Endodermal cell (in vitro differentiated cells): ENCODE measurements at regions not wholly inside any gene's neighbourhood (a gene's known extent, or its start where the extent isn't known, plus 50 kb on each side); places are given as distances from the start of the nearest gene placed in this dataset.
"Not testable (repeated sequence)": the region's sequence is repeated elsewhere in the genome, so short reads cannot be mapped to it uniquely, and the experiment has no call there.

Experiments
- DNase-seq: peaks from one replicate; pipeline ENCODE4 v3.0.0-alpha.2; 2017
- H3K27ac ChIP-seq: 2 replicates; pipeline ENCODE4 v1.5.1; 2013; ENCODE audit warnings: mild to moderate bottlenecking, low read depth, low read length, moderate library complexity
- H3K27me3 ChIP-seq: 2 replicates; pipeline ENCODE4 v1.6.1; 2013; ENCODE audit warnings: mild to moderate bottlenecking, low read length, moderate library complexity; ENCODE audit not compliant: insufficient read depth, control insufficient read depth, poor library complexity, severe bottlenecking
- H3K36me3 ChIP-seq: 2 replicates; pipeline ENCODE4 v1.7.0; 2013; ENCODE audit warnings: mild to moderate bottlenecking, low read length, moderate library complexity; ENCODE audit not compliant: control insufficient read depth, insufficient read depth
- H3K4me1 ChIP-seq: one replicate; pipeline ENCODE4 v1.7.0; 2013; ENCODE audit warnings: low read length; ENCODE audit not compliant: control insufficient read depth, insufficient read depth
- H3K4me3 ChIP-seq: 2 replicates; pipeline ENCODE4 v1.5.1; 2013; ENCODE audit warnings: mild to moderate bottlenecking, low read length, moderate library complexity
- H3K9ac ChIP-seq: 2 replicates; pipeline ENCODE4 v1.6.1; 2013; ENCODE audit warnings: mild to moderate bottlenecking, low read length, moderate library complexity; ENCODE audit not compliant: poor library complexity, severe bottlenecking; ENCODE audit errors: extremely low read depth
- H3K9me3 ChIP-seq: 2 replicates; pipeline ENCODE4 v1.6.1; 2013; ENCODE audit warnings: mild to moderate bottlenecking, low read length, moderate library complexity; ENCODE audit not compliant: control insufficient read depth
- H3K27ac Mint-ChIP-seq: 2 replicates; pipeline ENCODE4 v1.8.0; 2020; ENCODE audit warnings: mixed read lengths
- H3K27me3 Mint-ChIP-seq: 2 replicates; pipeline ENCODE4 v1.8.0; 2021; ENCODE audit warnings: mild to moderate bottlenecking, mixed read lengths; ENCODE audit not compliant: insufficient read depth
- H3K36me3 Mint-ChIP-seq: 2 replicates; pipeline ENCODE4 v1.8.0; 2020; ENCODE audit warnings: low read depth, mixed read lengths
- H3K4me1 Mint-ChIP-seq: 2 replicates; pipeline ENCODE4 v1.8.0; 2020; ENCODE audit warnings: mixed read lengths
- H3K4me3 Mint-ChIP-seq: 2 replicates; pipeline ENCODE4 v1.8.0; 2020; ENCODE audit warnings: mild to moderate bottlenecking, moderate library complexity, mixed read lengths
- H3K9me3 Mint-ChIP-seq: 2 replicates; pipeline ENCODE4 v1.8.0; 2020; ENCODE audit warnings: mild to moderate bottlenecking, mixed read lengths
- WGBS, 2 experiments: methylation state at CpG; one replicate each; pipeline versions ENCODE4 v1.1.5 to v1.1.7; 2013; ENCODE audit warnings: missing lambda C conversion rate in 2 of 2, mixed read lengths in 1 of 2; ENCODE audit not compliant: insufficient coverage in 1 of 2, insufficient read length in 1 of 2; 5-methylcytosine and 5-hydroxymethylcytosine counted together
- TF ChIP-seq, protein P1 (sequence below): fragments of 200-600 bp; sonication (generic); conservative IDR thresholded peaks from 2 replicates; pipeline ENCODE4 v1.5.0; 2021; ENCODE audit warnings: antibody characterized with exemption, mild to moderate bottlenecking

- Mint-ChIP-seq H3K9me3 (no peaks in the 10 kb centered on the region), H3K4me1 (no peaks in the 10 kb centered on the region), H3K36me3 (no peaks in the 10 kb centered on the region), H3K4me3 (no peak overlapping the region), H3K27me3 (peaks cover 12% of the 10 kb centered on the region), H3K27ac (no peak overlapping the region)
- H3K27me3 ChIP-seq: peaks cover 29% of the 10 kb centered on the region
- no peak for DNase-seq
- TF ChIP-seq, protein P1, sequence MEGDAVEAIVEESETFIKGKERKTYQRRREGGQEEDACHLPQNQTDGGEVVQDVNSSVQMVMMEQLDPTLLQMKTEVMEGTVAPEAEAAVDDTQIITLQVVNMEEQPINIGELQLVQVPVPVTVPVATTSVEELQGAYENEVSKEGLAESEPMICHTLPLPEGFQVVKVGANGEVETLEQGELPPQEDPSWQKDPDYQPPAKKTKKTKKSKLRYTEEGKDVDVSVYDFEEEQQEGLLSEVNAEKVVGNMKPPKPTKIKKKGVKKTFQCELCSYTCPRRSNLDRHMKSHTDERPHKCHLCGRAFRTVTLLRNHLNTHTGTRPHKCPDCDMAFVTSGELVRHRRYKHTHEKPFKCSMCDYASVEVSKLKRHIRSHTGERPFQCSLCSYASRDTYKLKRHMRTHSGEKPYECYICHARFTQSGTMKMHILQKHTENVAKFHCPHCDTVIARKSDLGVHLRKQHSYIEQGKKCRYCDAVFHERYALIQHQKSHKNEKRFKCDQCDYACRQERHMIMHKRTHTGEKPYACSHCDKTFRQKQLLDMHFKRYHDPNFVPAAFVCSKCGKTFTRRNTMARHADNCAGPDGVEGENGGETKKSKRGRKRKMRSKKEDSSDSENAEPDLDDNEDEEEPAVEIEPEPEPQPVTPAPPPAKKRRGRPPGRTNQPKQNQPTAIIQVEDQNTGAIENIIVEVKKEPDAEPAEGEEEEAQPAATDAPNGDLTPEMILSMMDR: no peak
- no peak overlapping the region for H3K27ac ChIP-seq
- H3K4me3 ChIP-seq: no peak overlapping the region
- H3K4me1 ChIP-seq: no peaks in the 10 kb centered on the region
- no peaks in the 10 kb centered on the region for H3K9me3 ChIP-seq
- H3K9ac ChIP-seq: no peak overlapping the region
- no peaks in the 10 kb centered on the region for H3K36me3 ChIP-seq
- WGBS, 2 experiments: 94 to 100% methylated on average over 1 of the region's 3 CpGs
Measured at GRCh38 chr13:65112531-65112941, 2117.6 kb downstream of the PCDH9 start.

GRCh38 chr13:65112123-65112522 lies 2118.0 kb downstream of the PCDH9 start:
- Histone ChIP-seq H3K4me3 (no peak overlapping the region), H3K27ac (no peak overlapping the region), H3K9ac (no peak overlapping the region), H3K4me1 (no peaks in the 10 kb centered on the region), H3K27me3 (peaks cover 29% of the 10 kb centered on the region), H3K9me3 (no peaks in the 10 kb centered on the region), H3K36me3 (no peaks in the 10 kb centered on the region)
- no peaks in the 10 kb centered on the region for H3K4me1 Mint-ChIP-seq
- H3K4me3 Mint-ChIP-seq: no peak overlapping the region
- no peak for DNase-seq
- peaks cover under 1% of the 10 kb centered on the region for H3K9me3 Mint-ChIP-seq
- TF ChIP-seq, protein P1: no peak
- H3K27ac Mint-ChIP-seq: no peak overlapping the region
- H3K36me3 Mint-ChIP-seq: no peaks in the 10 kb centered on the region
- peaks cover 12% of the 10 kb centered on the region for H3K27me3 Mint-ChIP-seq
- 77% methylated on average over 1 of the region's 1 CpG; no CpG with 5 or more reads in 1 of the 2 experiments for WGBS, 2 experiments

DNA sequence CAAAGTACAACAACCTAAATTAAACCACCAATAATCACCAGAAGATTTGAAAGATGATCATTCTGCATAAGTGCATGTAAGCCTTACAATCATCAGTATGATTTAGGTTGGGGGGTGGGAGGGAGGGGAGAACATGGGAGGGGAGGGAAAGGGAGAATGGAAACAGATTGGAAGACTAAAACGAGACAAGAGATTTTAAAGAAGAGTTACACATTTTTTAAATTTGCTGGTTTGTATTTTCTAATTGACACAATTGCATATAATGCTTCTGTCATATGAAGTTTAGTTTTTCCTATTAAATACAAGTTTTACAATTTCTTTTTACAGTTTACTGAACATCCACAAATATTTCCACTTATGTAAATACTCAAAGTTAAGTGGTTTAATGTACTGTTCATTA lies 2118.9 kb downstream of the PCDH9 start:
- Histone ChIP-seq H3K9me3 (no peaks in the 10 kb centered on the region), H3K9ac (no peak overlapping the region), H3K27me3 (peaks cover 22% of the 10 kb centered on the region), H3K27ac (no peak overlapping the region), H3K4me3 (no peak overlapping the region), H3K4me1 (no peaks in the 10 kb centered on the region), H3K36me3 (no peaks in the 10 kb centered on the region)
- Mint-ChIP-seq H3K27me3 (peaks cover 10% of the 10 kb centered on the region), H3K4me3 (no peak overlapping the region), H3K9me3 (peaks cover 5% of the 10 kb centered on the region), H3K36me3 (no peaks in the 10 kb centered on the region), H3K27ac (no peak overlapping the region), H3K4me1 (no peaks in the 10 kb centered on the region)
- TF ChIP-seq, protein P1: no peak
- WGBS, 2 experiments: 63% methylated on average over 1 of the region's 1 CpG; no CpG with 5 or more reads in 1 of the 2 experiments
- DNase-seq: no peak

- H3K27ac Mint-ChIP-seq, H3K4me1 Mint-ChIP-seq, H3K4me1 ChIP-seq, H3K27me3 Mint-ChIP-seq, H3K27ac ChIP-seq, H3K4me3 ChIP-seq, H3K27me3 ChIP-seq, H3K9ac ChIP-seq, H3K36me3 Mint-ChIP-seq, DNase-seq, H3K9me3 ChIP-seq, H3K4me3 Mint-ChIP-seq, H3K36me3 ChIP-seq: not testable (repeated sequence)
- peaks cover 11% of the 10 kb centered on the region for H3K9me3 Mint-ChIP-seq
- 85 to 92% methylated on average over 3 of the region's 3 CpGs for WGBS, 2 experiments
Measured at GRCh38 chr13:65104436-65104835, 2125.7 kb downstream of the PCDH9 start.
